Ovary (tissue), 7 donors: ENCODE measurements at regions not wholly inside any gene's neighbourhood (a gene's known extent, or its start where the extent isn't known, plus 50 kb on each side); places are given as distances from the start of the nearest gene placed in this dataset.
"Not testable (repeated sequence)": the region's sequence is repeated elsewhere in the genome, so short reads cannot be mapped to it uniquely, and the experiment has no call there.

Experiments used
- DNase-seq, 5 donors: peaks; one replicate each; pipeline ENCODE4 v3.0.0-alpha.2; 2019 to 2020
- H3K27ac ChIP-seq, 2 donors: fragments of 200-600 bp; one replicate each; pipeline versions ENCODE4 v1.5.1 to v1.8.0; 2019 to 2022
- H3K27me3 ChIP-seq: fragments of 200-600 bp; one replicate; pipeline ENCODE4 v1.8.0; 2022
- H3K36me3 ChIP-seq: fragments of 200-600 bp; sonication (generic); one replicate; pipeline ENCODE4 v1.5.1; 2019
- H3K4me1 ChIP-seq: one replicate; pipeline ENCODE4 v1.8.1; 2013; ENCODE audit warnings: mild to moderate bottlenecking, moderate library complexity; ENCODE audit not compliant: insufficient read depth
- H3K4me3 ChIP-seq: fragments of 200-600 bp; sonication (generic); one replicate; pipeline ENCODE4 v1.5.1; 2017
- H3K9me3 ChIP-seq, 2 donors: fragments of 200-600 bp in 1 of 2; sonication (generic) in 1 of 2; one replicate each; pipeline versions ENCODE4 v1.5.1 to v1.8.1; 2013 to 2019; ENCODE audit warnings: mild to moderate bottlenecking in 1 of 2, moderate library complexity in 1 of 2
- EP300 ChIP-seq: sonication (generic); formaldehyde crosslinking; IDR thresholded peaks from one replicate; pipeline ENCODE4 v1.6.1; 2017; ENCODE audit warnings: antibody characterized with exemption
- POLR2A ChIP-seq: fragments of 450-650 bp; IDR thresholded peaks from one replicate; pipeline ENCODE4 v1.6.1; 2017; ENCODE audit warnings: antibody characterized with exemption, mild to moderate bottlenecking, moderate library complexity
- WGBS, 3 donors: extraction: QIAGEN DNeasy Blood & Tissue Kit in 1 of 3; methylation state at CpG; one replicate each; pipeline versions ENCODE4 v1.1.5 to v1.1.7; 2013 to 2017; 5-methylcytosine and 5-hydroxymethylcytosine counted together
- intact Hi-C, 4 donors: fragments of 100-400 bp; cut with DNase I; formaldehyde crosslinking; loops; one replicate each; pipeline versions ENCODE4 v1.11.0 to v1.15.1; 2022 to 2023
- TF ChIP-seq, protein P1 (sequence below), 3 donors: fragments of 450-650 bp in 2 of 3; fragments of 200-600 bp in 1 of 3; IDR thresholded peaks; one replicate each; pipeline versions ENCODE4 v1.5.1 to v1.8.0; 2016 to 2022; ENCODE audit warnings: antibody characterized with exemption in 3 of 3, mild to moderate bottlenecking in 1 of 3
- donor health status: DM: no; HTN: no; CAD: no; lungs with moderate emphysema.
- donor health status: DM: no; HTN: no; CAD: no.
- donor health status: Bipolar disorder and iron deficiency.
- donor health status: DM: no; HTN: no; CAD: no.
- donor health status: DM: yes; HTN: yes; CAD: no.

DNA sequence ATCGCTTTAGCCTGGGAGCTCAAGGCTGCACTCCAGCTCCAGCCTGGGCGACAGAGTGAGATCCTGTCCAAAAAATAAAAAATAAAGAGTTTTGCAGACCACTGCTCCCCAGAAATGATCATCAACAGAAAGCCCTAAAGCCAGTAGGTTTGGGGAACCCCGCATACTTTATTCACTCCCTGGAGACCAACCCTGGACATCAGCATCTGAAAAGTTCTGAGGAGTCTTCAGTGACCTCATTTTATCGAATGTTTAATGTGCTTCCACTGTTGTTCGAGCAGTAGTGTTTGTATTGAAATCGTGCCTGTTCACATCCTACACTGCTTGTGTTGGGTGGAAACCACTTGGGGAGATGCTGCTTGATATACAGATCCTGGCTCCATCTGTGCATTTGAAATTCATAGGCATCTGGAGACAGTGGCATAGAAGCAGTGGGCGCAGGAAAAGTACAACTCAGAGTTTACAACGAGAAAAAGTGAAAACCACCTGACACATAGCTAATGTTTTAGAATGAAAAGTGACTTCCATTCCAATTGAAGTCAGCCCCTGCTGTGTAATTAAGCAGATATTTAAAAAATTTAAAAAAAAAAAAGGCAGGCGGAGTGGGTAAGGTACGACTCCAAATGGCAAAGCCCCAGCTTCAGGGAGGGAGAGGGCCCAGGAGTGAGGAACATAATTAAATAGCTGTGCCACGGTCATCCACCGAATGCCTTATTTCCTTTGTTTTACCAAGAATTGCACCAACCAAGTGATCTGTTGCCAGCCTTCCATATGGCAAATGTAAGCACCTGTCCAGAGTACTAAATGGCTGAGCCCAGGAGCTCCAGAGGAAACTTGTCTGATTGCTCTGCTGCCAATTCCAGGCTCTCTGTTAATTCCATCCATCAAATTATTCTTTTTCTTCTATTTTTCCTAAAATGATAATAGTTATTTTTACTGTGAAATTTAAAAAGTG, 100.4 kb upstream of the NAA20 start:
- Histone ChIP-seq H3K4me1 (peaks cover 5% of the 10 kb centered on the region), H3K27me3 (no peaks in the 10 kb centered on the region), H3K27ac (no peak overlapping the region), H3K4me3 (no peak overlapping the region), H3K9me3 (no peaks in the 10 kb centered on the region), H3K36me3 (no peaks in the 10 kb centered on the region)
- TF ChIP-seq EP300 (no peak), POLR2A (no peak)
- TF ChIP-seq, protein P1, sequence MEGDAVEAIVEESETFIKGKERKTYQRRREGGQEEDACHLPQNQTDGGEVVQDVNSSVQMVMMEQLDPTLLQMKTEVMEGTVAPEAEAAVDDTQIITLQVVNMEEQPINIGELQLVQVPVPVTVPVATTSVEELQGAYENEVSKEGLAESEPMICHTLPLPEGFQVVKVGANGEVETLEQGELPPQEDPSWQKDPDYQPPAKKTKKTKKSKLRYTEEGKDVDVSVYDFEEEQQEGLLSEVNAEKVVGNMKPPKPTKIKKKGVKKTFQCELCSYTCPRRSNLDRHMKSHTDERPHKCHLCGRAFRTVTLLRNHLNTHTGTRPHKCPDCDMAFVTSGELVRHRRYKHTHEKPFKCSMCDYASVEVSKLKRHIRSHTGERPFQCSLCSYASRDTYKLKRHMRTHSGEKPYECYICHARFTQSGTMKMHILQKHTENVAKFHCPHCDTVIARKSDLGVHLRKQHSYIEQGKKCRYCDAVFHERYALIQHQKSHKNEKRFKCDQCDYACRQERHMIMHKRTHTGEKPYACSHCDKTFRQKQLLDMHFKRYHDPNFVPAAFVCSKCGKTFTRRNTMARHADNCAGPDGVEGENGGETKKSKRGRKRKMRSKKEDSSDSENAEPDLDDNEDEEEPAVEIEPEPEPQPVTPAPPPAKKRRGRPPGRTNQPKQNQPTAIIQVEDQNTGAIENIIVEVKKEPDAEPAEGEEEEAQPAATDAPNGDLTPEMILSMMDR (IDR thresholded peaks at IDR 0.05): no peak
- intact Hi-C loops: no loop called here
- no peak for DNase-seq
- 68 to 81% (median 80%) methylated on average over 12 of the region's 12 CpGs for WGBS, 3 donors

DNA sequence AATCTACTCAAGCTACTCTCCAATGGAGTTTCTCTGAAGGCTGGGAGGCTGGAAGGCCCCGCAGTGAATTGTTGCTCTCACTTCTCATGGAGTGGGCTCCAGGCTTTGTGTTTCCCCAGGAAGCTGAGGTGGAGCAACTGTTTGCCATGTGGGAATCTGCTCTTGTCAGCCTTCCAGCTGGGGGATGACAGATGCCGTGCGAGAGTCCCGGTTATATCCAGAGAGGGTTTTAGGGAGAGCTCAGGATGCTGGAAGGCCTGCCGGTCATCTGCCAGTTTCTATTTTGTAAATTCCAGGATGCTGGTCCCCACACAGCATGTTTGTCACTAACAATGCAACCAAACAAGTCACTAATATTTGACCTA, 98.2 kb upstream of the NAA20 start:
- Histone ChIP-seq H3K27me3 (no peaks in the 10 kb centered on the region), H3K4me1 (peaks cover 12% of the 10 kb centered on the region), H3K9me3 (no peaks in the 10 kb centered on the region), H3K36me3 (no peaks in the 10 kb centered on the region), H3K27ac (no peak overlapping the region), H3K4me3 (no peak overlapping the region)
- intact Hi-C loops: no loop called here
- no peak for DNase-seq
- TF ChIP-seq POLR2A: no peak
- no peak for TF ChIP-seq EP300
- TF ChIP-seq, protein P1 (IDR thresholded peaks at IDR 0.05): no peak
- WGBS, 3 donors: 59 to 77% (median 72%) methylated on average over 5 of the region's 5 CpGs

DNA sequence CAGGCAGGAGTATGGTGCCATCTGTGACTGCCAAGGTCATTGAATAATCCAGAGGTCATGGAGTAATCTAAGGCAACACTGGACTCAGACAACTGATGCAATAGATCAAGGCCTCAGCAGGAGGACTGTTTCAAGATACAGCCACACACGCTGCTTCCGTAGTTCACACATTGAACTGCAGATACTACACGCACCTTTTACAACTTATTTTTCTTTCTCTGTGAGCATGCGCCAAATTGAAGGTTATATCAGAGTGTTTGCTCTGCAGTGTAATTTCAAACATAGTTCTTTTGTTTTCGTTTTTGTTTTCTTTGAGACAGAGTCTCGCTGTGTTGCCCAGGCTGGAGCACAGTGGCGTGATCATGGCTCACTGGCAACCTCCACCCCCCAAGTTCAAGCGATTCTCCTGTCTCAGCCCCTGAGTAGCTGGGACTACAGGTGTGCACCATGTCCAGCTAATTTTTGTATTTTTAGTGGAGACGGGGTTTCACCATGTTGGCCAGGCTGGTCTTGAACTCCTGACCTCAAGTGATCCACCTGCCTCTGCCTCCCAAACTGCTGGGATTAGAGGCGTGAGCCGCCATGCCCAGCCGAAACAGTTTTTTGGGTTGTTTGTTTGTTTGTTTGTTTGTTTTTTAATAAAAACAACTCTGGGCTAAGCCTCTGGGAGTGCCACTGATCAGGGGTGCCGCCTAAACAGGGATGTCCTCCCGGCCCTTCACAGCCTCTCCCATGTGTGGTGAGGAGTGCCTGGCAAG, 96.6 kb upstream of the NAA20 start:
- no peak overlapping the region for H3K4me3 ChIP-seq
- no peak overlapping the region for H3K27ac ChIP-seq
- no peaks in the 10 kb centered on the region for H3K27me3 ChIP-seq
- WGBS, 3 donors: 70 to 84% (median 81%) methylated on average over 14 of the region's 14 CpGs
- no peaks in the 10 kb centered on the region for H3K36me3 ChIP-seq
- TF ChIP-seq, protein P1 (IDR thresholded peaks at IDR 0.05): no peak
- TF ChIP-seq POLR2A (no peak), EP300 (no peak)
- DNase-seq: no peak
- H3K9me3 ChIP-seq: no peaks in the 10 kb centered on the region
- peaks cover 8% of the 10 kb centered on the region for H3K4me1 ChIP-seq
- intact Hi-C loops: no loop called here

GRCh38 chr20:19921284-19921793, 95.8 kb upstream of the NAA20 start:
- Histone ChIP-seq H3K9me3 (no peaks in the 10 kb centered on the region), H3K27me3 (no peaks in the 10 kb centered on the region), H3K27ac (no peak overlapping the region), H3K4me1 (peaks cover 11% of the 10 kb centered on the region), H3K36me3 (no peaks in the 10 kb centered on the region), H3K4me3 (no peak overlapping the region)
- intact Hi-C loops: no loop called here
- WGBS, 3 donors: 72 to 79% (median 77%) methylated on average over 14 of the region's 14 CpGs
- TF ChIP-seq POLR2A (no peak), EP300 (no peak)
- TF ChIP-seq, protein P1 (IDR thresholded peaks at IDR 0.05): no peak
- no peak for DNase-seq

- intact Hi-C loops, H3K36me3 ChIP-seq, H3K9me3 ChIP-seq, H3K27me3 ChIP-seq, H3K27ac ChIP-seq, H3K4me3 ChIP-seq, DNase-seq: not testable (repeated sequence)
- peaks cover 14% of the 10 kb centered on the region for H3K4me1 ChIP-seq
- 76 to 92% (median 82%) methylated on average over 9 of the region's 9 CpGs for WGBS, 3 donors
Measured at GRCh38 chr20:19921829-19922228, 95.3 kb upstream of the NAA20 start.
